Suprapubic skin (tissue), 4 donors: ENCODE measurements at regions not wholly inside any gene's neighbourhood (a gene's known extent, or its start where the extent isn't known, plus 50 kb on each side); places are given as distances from the start of the nearest gene placed in this dataset.

Source experiments
- EP300 ChIP-seq: sonication (generic); formaldehyde crosslinking; IDR thresholded peaks from one replicate; pipeline ENCODE4 v1.6.1; 2017; ENCODE audit warnings: antibody characterized with exemption
- POLR2A ChIP-seq, 2 donors: fragments of 450-650 bp; IDR thresholded peaks; one replicate each; pipeline ENCODE4 v1.6.1; 2017; ENCODE audit warnings: antibody characterized with exemption in 2 of 2, mild to moderate bottlenecking in 2 of 2, moderate library complexity in 2 of 2
- POLR2AphosphoS5 ChIP-seq, 3 donors: sonication (generic); formaldehyde crosslinking; IDR thresholded peaks; one replicate each; pipeline ENCODE4 v1.6.1; 2017; ENCODE audit warnings: antibody characterized with exemption in 3 of 3
- TF ChIP-seq, protein P1 (sequence below), 2 donors: fragments of 200-600 bp in 1 of 2; fragments of 450-650 bp in 1 of 2; sonication (generic) in 1 of 2; IDR thresholded peaks; one replicate each; pipeline ENCODE4 v1.5.1; 2016 to 2019; ENCODE audit warnings: antibody characterized with exemption in 2 of 2, mild to moderate bottlenecking in 1 of 2, moderate library complexity in 1 of 2

- TF ChIP-seq, protein P1, sequence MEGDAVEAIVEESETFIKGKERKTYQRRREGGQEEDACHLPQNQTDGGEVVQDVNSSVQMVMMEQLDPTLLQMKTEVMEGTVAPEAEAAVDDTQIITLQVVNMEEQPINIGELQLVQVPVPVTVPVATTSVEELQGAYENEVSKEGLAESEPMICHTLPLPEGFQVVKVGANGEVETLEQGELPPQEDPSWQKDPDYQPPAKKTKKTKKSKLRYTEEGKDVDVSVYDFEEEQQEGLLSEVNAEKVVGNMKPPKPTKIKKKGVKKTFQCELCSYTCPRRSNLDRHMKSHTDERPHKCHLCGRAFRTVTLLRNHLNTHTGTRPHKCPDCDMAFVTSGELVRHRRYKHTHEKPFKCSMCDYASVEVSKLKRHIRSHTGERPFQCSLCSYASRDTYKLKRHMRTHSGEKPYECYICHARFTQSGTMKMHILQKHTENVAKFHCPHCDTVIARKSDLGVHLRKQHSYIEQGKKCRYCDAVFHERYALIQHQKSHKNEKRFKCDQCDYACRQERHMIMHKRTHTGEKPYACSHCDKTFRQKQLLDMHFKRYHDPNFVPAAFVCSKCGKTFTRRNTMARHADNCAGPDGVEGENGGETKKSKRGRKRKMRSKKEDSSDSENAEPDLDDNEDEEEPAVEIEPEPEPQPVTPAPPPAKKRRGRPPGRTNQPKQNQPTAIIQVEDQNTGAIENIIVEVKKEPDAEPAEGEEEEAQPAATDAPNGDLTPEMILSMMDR (IDR thresholded peaks at IDR 0.05): no peak
- TF ChIP-seq POLR2AphosphoS5 (IDR thresholded peaks at IDR 0.05): no peak
- TF ChIP-seq POLR2A (IDR thresholded peaks at IDR 0.05): no peak
- TF ChIP-seq EP300: no peak
These were observed 134.9 kb upstream of the TENM4 start for GRCh38 chr11:79575701-79576100.
